C4-2B (cell line): ENCODE measurements at regions not wholly inside any gene's neighbourhood (a gene's known extent, or its start where the extent isn't known, plus 50 kb on each side); places are given as distances from the start of the nearest gene placed in this dataset.

ENCODE experiments used
- ZFX ChIP-seq: fragments of 450-650 bp; IDR thresholded peaks from 2 replicates; pipeline ENCODE4 v1.6.1; 2017
- TF ChIP-seq, protein P1 (sequence below): fragments of 450-650 bp; conservative IDR thresholded peaks from 2 replicates; pipeline ENCODE4 v1.5.1; 2017; ENCODE audit warnings: mild to moderate bottlenecking

DNA sequence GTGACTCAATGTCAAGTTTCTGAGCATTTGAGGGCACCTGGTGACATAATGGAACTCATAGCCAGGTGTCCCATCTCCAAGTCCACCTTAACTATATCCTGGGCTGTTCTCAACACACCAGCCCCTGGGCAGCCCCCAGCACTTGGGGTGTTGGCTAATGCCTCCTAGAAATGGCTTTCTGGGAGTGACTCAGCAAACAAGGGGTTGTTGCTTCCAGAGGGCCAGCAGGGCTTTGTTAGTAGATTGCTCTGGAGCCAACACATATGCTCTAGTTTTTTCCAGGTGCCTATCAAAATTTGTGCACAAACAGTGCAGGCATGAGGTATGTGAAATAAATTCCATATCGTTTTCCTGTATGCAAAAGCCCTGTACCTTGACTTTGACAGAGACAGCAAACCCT lies 448.4 kb downstream of the SLC4A3 start:
- TF ChIP-seq, protein P1, sequence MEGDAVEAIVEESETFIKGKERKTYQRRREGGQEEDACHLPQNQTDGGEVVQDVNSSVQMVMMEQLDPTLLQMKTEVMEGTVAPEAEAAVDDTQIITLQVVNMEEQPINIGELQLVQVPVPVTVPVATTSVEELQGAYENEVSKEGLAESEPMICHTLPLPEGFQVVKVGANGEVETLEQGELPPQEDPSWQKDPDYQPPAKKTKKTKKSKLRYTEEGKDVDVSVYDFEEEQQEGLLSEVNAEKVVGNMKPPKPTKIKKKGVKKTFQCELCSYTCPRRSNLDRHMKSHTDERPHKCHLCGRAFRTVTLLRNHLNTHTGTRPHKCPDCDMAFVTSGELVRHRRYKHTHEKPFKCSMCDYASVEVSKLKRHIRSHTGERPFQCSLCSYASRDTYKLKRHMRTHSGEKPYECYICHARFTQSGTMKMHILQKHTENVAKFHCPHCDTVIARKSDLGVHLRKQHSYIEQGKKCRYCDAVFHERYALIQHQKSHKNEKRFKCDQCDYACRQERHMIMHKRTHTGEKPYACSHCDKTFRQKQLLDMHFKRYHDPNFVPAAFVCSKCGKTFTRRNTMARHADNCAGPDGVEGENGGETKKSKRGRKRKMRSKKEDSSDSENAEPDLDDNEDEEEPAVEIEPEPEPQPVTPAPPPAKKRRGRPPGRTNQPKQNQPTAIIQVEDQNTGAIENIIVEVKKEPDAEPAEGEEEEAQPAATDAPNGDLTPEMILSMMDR, result no peak
- TF ChIP-seq ZFX, result no peak
